ENCODE measurements at regions not wholly inside any gene's neighbourhood (a gene's known extent, or its start where the extent isn't known, plus 50 kb on each side); places are given as distances from the start of the nearest gene placed in this dataset.

GRCh38 chr3:95797081-95797480, 1017.3 kb upstream of the EPHA6 start:
- Mint-ChIP-seq H3K27ac (no peak overlapping the region), H3K9me3 (peaks cover 21% of the 10 kb centered on the region), H3K36me3 (ENCODE audit: low read depth) (no peaks in the 10 kb centered on the region), H3K4me3 (no peak overlapping the region), H3K4me1 (ENCODE audit: low read depth) (no peaks in the 10 kb centered on the region), H3K27me3 (ENCODE audit: insufficient read depth) (no peaks in the 10 kb centered on the region; the same call in 1 of the 2 replicates)
- no peak for DNase-seq
- TF ChIP-seq, protein P1, sequence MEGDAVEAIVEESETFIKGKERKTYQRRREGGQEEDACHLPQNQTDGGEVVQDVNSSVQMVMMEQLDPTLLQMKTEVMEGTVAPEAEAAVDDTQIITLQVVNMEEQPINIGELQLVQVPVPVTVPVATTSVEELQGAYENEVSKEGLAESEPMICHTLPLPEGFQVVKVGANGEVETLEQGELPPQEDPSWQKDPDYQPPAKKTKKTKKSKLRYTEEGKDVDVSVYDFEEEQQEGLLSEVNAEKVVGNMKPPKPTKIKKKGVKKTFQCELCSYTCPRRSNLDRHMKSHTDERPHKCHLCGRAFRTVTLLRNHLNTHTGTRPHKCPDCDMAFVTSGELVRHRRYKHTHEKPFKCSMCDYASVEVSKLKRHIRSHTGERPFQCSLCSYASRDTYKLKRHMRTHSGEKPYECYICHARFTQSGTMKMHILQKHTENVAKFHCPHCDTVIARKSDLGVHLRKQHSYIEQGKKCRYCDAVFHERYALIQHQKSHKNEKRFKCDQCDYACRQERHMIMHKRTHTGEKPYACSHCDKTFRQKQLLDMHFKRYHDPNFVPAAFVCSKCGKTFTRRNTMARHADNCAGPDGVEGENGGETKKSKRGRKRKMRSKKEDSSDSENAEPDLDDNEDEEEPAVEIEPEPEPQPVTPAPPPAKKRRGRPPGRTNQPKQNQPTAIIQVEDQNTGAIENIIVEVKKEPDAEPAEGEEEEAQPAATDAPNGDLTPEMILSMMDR (IDR thresholded peaks at IDR 0.05): no peak

DNA sequence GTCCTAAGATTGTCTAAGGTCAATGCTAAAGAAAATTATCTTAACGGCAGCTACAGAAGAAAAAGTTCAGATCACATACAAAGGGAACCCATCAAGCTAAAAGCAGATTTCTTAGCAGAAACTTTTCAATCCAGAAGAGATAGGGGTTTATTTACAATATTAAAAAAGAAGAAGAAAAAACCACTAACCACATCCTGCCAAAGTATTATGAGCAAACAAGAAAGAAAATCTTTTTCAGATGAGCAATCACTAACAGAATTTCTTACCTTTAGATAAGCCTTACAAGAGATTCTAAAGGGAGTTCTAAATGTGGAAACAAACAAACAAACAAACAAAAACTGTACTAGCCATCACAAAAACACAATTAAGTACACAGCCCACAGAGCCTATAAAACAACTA, 1015.8 kb upstream of the EPHA6 start:
- Mint-ChIP-seq H3K4me3 (no peak overlapping the region), H3K36me3 (ENCODE audit: low read depth) (no peaks in the 10 kb centered on the region), H3K9me3 (peaks cover 21% of the 10 kb centered on the region), H3K4me1 (ENCODE audit: low read depth) (no peaks in the 10 kb centered on the region), H3K27ac (no peak overlapping the region), H3K27me3 (ENCODE audit: insufficient read depth) (no peaks in the 10 kb centered on the region; the same call in 1 of the 2 replicates)
- DNase-seq: no peak
- TF ChIP-seq, protein P1 (IDR thresholded peaks at IDR 0.05): no peak

DNA sequence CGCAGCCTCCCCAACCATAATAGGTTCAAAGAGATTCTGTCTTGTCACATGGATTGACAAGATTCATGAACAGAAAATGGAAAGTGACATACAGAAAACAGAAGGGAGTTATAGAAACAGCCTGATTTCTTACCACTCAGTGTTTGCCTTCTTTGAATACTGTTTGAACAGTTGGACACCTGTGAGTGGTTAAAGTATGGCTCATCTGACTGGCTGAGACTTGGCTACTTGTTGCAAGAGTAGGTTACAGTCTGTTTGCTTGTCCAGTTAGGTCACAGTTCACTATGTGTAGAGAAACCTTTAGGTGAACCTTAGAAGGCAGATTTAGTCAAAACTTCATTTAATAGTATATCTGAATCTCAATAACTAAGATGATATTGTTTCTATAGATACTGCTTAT, 1003.9 kb upstream of the EPHA6 start:
- H3K4me1 Mint-ChIP-seq (ENCODE audit: low read depth): no peaks in the 10 kb centered on the region
- H3K4me3 Mint-ChIP-seq: no peak overlapping the region
- no peak for DNase-seq
- TF ChIP-seq, protein P1 (IDR thresholded peaks at IDR 0.05): no peak
- H3K36me3 Mint-ChIP-seq (ENCODE audit: low read depth): no peaks in the 10 kb centered on the region
- no peak overlapping the region for H3K27ac Mint-ChIP-seq
- peaks cover 28% of the 10 kb centered on the region for H3K9me3 Mint-ChIP-seq
- H3K27me3 Mint-ChIP-seq (ENCODE audit: insufficient read depth): no peaks in the 10 kb centered on the region

DNA sequence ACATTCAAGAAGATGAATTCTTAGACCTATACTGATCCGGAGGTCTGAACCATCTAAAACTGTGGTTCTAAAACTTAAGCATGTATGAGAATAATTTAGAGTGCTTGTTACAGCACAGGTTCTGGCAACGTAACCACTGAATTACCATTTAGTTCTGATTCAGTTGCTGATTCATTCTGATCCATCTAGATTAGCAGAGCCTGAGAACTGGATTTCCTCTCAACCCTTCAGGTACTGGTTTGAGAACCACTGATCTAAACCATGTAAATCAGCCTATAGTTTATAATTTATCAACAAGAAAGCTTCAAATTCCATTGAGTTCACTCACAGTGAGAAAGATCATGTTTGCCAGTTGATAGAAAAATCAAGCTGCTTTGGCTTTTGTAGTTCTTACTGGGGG, 1001.1 kb upstream of the EPHA6 start:
- Mint-ChIP-seq H3K27ac (no peak overlapping the region), H3K4me1 (ENCODE audit: low read depth) (no peaks in the 10 kb centered on the region), H3K9me3 (peaks cover 35% of the 10 kb centered on the region), H3K4me3 (no peak overlapping the region), H3K36me3 (ENCODE audit: low read depth) (no peaks in the 10 kb centered on the region), H3K27me3 (ENCODE audit: insufficient read depth) (no peaks in the 10 kb centered on the region)
- TF ChIP-seq, protein P1 (IDR thresholded peaks at IDR 0.05): no peak
- no peak for DNase-seq

DNA sequence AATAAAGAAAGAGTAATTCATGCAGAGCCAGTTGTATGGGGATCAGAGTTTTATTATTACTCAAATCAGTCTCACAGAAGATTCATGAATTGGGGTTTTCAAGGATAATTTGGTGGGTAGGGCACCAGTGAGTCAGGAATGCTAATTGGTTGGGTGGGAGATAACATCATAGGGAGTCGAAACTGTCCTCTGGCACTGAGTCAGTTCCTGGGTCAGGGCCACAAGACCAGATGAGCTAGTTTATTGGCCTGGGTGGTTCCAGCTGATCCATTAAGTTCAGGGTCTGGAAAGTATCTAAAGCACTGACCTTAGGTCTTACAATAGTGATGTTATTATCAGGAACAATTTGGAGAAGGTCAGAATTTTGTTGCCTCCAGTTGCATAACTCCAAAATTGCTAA, 998.6 kb upstream of the EPHA6 start:
- H3K4me3 Mint-ChIP-seq: no peak overlapping the region
- DNase-seq: no peak
- no peaks in the 10 kb centered on the region for H3K36me3 Mint-ChIP-seq (ENCODE audit: low read depth)
- peaks cover 25% of the 10 kb centered on the region for H3K9me3 Mint-ChIP-seq
- TF ChIP-seq, protein P1 (IDR thresholded peaks at IDR 0.05): no peak
- H3K27me3 Mint-ChIP-seq (ENCODE audit: insufficient read depth): no peaks in the 10 kb centered on the region
- no peaks in the 10 kb centered on the region for H3K4me1 Mint-ChIP-seq (ENCODE audit: low read depth)
- H3K27ac Mint-ChIP-seq: no peak overlapping the region

- H3K4me3 Mint-ChIP-seq: no peak overlapping the region
- TF ChIP-seq, protein P1 (IDR thresholded peaks at IDR 0.05): no peak
- peaks cover 22% of the 10 kb centered on the region for H3K9me3 Mint-ChIP-seq
- no peak overlapping the region for H3K27ac Mint-ChIP-seq
- H3K36me3 Mint-ChIP-seq (ENCODE audit: low read depth): no peaks in the 10 kb centered on the region
- no peak for DNase-seq
- no peaks in the 10 kb centered on the region for H3K27me3 Mint-ChIP-seq (ENCODE audit: insufficient read depth)
- H3K4me1 Mint-ChIP-seq (ENCODE audit: low read depth): no peaks in the 10 kb centered on the region
Observed at GRCh38 chr3:95826419-95826818, 988.0 kb upstream of the EPHA6 start.

All from HFFc6 (cell line).